ENCODE measurements at regions not wholly inside any gene's neighbourhood (a gene's known extent, or its start where the extent isn't known, plus 50 kb on each side); places are given as distances from the start of the nearest gene placed in this dataset.

GRCh38 chr6:100228834-100229441 lies 234.9 kb upstream of the MCHR2 start:
- TF ChIP-seq, protein P1, sequence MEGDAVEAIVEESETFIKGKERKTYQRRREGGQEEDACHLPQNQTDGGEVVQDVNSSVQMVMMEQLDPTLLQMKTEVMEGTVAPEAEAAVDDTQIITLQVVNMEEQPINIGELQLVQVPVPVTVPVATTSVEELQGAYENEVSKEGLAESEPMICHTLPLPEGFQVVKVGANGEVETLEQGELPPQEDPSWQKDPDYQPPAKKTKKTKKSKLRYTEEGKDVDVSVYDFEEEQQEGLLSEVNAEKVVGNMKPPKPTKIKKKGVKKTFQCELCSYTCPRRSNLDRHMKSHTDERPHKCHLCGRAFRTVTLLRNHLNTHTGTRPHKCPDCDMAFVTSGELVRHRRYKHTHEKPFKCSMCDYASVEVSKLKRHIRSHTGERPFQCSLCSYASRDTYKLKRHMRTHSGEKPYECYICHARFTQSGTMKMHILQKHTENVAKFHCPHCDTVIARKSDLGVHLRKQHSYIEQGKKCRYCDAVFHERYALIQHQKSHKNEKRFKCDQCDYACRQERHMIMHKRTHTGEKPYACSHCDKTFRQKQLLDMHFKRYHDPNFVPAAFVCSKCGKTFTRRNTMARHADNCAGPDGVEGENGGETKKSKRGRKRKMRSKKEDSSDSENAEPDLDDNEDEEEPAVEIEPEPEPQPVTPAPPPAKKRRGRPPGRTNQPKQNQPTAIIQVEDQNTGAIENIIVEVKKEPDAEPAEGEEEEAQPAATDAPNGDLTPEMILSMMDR (IDR thresholded peaks at IDR 0.05 in 4 of 5, conservative IDR thresholded peaks at IDR 0.05 in 1 of 5) = no peak
- TF ChIP-seq POLR2A (IDR thresholded peaks at IDR 0.05) = no peak
